SK-N-SH (cell line): ENCODE measurements at regions not wholly inside any gene's neighbourhood (a gene's known extent, or its start where the extent isn't known, plus 50 kb on each side); places are given as distances from the start of the nearest gene placed in this dataset.

Source experiments
- CTCF ChIA-PET: fragments of 300-600, 350-600 bp; formaldehyde crosslinking; extraction: SDS; loops from one replicate; lab custom pipeline; 2021; lab: Yijun Ruan, JAX
- POLR2A ChIA-PET: fragments of 350-600 bp; sonication (Branson Sonifier 250); formaldehyde crosslinking; extraction: SDS; loops from one replicate; lab custom pipeline; 2020; ENCODE audit warnings: antibody characterized with exemption, inconsistent platforms; lab: Yijun Ruan, JAX
- DNase-seq: peaks from one replicate; pipeline ENCODE4 v3.0.0; 2012
- H2AFZ ChIP-seq: fragments of 200-600 bp; sonication (generic); 2 replicates; pipeline ENCODE4 v1.8.1; 2016; ENCODE audit warnings: antibody characterized with exemption, mild to moderate bottlenecking, low read depth
- H3F3A ChIP-seq: fragments of 200-600 bp; sonication (generic); replicated peaks from 2 replicates; pipeline ENCODE3; 2016; ENCODE audit warnings: antibody characterized with exemption, mild to moderate bottlenecking; ENCODE audit not compliant: insufficient read depth
- H3K27ac ChIP-seq, 2 experiments: fragments of 200-500 bp in 1 of 2; fragments of 200-600 bp in 1 of 2; sonication (Bioruptor generic) in 1 of 2; sonication (generic), shearing (Covaris generic) in 1 of 2; 2 replicates each; pipeline versions ENCODE4 v1.5.1 to v1.6.1; 2014 to 2016; ENCODE audit warnings: low read depth in 2 of 2, inconsistent platforms in 1 of 2, low read length in 1 of 2, mild to moderate bottlenecking in 1 of 2, mixed read lengths in 1 of 2
- H3K27me3 ChIP-seq: fragments of 200-600 bp; sonication (generic), shearing (Covaris generic); 2 replicates; pipeline ENCODE4 v1.6.1; 2016; ENCODE audit warnings: mixed run types; ENCODE audit not compliant: insufficient read depth
- H3K36me3 ChIP-seq, 2 experiments: fragments of 200-500 bp in 1 of 2; fragments of 200-600 bp in 1 of 2; sonication (Bioruptor generic) in 1 of 2; sonication (generic) in 1 of 2; replicated peaks in 1 of 2; 2 replicates each; pipeline versions ENCODE3 to v1.5.1; 2014 to 2016; ENCODE audit warnings: low read length in 1 of 2, mild to moderate bottlenecking in 1 of 2; ENCODE audit not compliant: insufficient read depth in 2 of 2, control insufficient read depth in 1 of 2
- H3K4me1 ChIP-seq, 2 experiments: fragments of 200-500 bp in 1 of 2; fragments of 200-600 bp in 1 of 2; sonication (Bioruptor generic) in 1 of 2; sonication (generic), shearing (Covaris generic) in 1 of 2; 2 replicates each; pipeline versions ENCODE4 v1.5.1 to v1.6.1; 2014 to 2016; ENCODE audit warnings: low read depth in 1 of 2, low read length in 1 of 2, mixed run types in 1 of 2; ENCODE audit not compliant: insufficient read depth in 2 of 2, control insufficient read depth in 1 of 2
- H3K4me2 ChIP-seq: fragments of 200-600 bp; sonication (generic), shearing (Covaris generic); 2 replicates; pipeline ENCODE4 v1.6.1; 2017; ENCODE audit warnings: mixed run types
- H3K4me3 ChIP-seq, 2 experiments: fragments of 200-500 bp in 1 of 2; fragments of 200-600 bp in 1 of 2; sonication (Bioruptor generic) in 1 of 2; sonication (generic), shearing (Covaris generic) in 1 of 2; 2 replicates each; pipeline versions ENCODE4 v1.5.1 to v1.8.1; 2014 to 2016; ENCODE audit warnings: low read depth in 2 of 2, inconsistent platforms in 1 of 2, low read length in 1 of 2, mild to moderate bottlenecking in 1 of 2, mixed read lengths in 1 of 2, moderate library complexity in 1 of 2
- H3K79me2 ChIP-seq: fragments of 200-600 bp; sonication (generic); 2 replicates; pipeline ENCODE4 v1.8.1; 2017; ENCODE audit warnings: mild to moderate bottlenecking; ENCODE audit not compliant: insufficient read depth
- H3K9ac ChIP-seq: fragments of 200-600 bp; sonication (generic); 2 replicates; pipeline ENCODE4 v1.6.1; 2017; ENCODE audit warnings: mixed run types
- H3K9me2 ChIP-seq: fragments of 200-600 bp; sonication (generic); 2 replicates; pipeline ENCODE4 v1.6.1; 2017; ENCODE audit warnings: mixed run types
- H3K9me3 ChIP-seq: fragments of 200-600 bp; sonication (generic); 2 replicates; pipeline ENCODE4 v1.6.1; 2017; ENCODE audit warnings: mixed run types, mild to moderate bottlenecking, moderate library complexity
- H4K20me1 ChIP-seq: fragments of 200-600 bp; sonication (generic); 2 replicates; pipeline ENCODE4 v1.6.1; 2017; ENCODE audit warnings: mild to moderate bottlenecking, mixed run types; ENCODE audit not compliant: insufficient read depth
- CTCF ChIP-seq: fragments of 200-600 bp; sonication (generic); IDR thresholded peaks from 2 replicates; pipeline ENCODE4 v1.6.1; 2017; ENCODE audit warnings: antibody characterized with exemption, mild to moderate bottlenecking, moderate library complexity
- EZH2phosphoT487 ChIP-seq: fragments of 200-600 bp; sonication (generic); IDR thresholded peaks from 2 replicates; pipeline ENCODE4 v1.6.1; 2017; ENCODE audit warnings: low read depth, mixed run types, mild to moderate bottlenecking, antibody characterized with exemption, moderate library complexity, borderline replicate concordance
- FOSL2 ChIP-seq: IDR thresholded peaks from 2 replicates; pipeline ENCODE4 v1.4.0; 2012; ENCODE audit warnings: low read depth, mild to moderate bottlenecking, moderate library complexity, borderline replicate concordance
- MAX ChIP-seq: IDR thresholded peaks from 2 replicates; pipeline ENCODE4 v1.4.0; 2012; ENCODE audit warnings: low read depth
- MXI1 ChIP-seq: IDR thresholded peaks from 2 replicates; pipeline ENCODE4 v1.6.1; 2012; ENCODE audit warnings: mild to moderate bottlenecking, low read depth, low read length, improper control_type of control experiment
- NFIC ChIP-seq: IDR thresholded peaks from 2 replicates; pipeline ENCODE4 v1.4.0; 2012; ENCODE audit warnings: borderline replicate concordance
- NRF1 ChIP-seq: IDR thresholded peaks from 2 replicates; pipeline ENCODE4 v1.6.1; 2012; ENCODE audit warnings: low read depth, mild to moderate bottlenecking, low read length
- RCOR1 ChIP-seq: fragments of 150-350 bp; IDR thresholded peaks from 2 replicates; pipeline ENCODE4 v1.6.1; 2017; ENCODE audit warnings: antibody characterized with exemption, low read length
- SIN3A ChIP-seq: IDR thresholded peaks from 2 replicates; pipeline ENCODE4 v1.6.1; 2012; ENCODE audit warnings: low read depth, mild to moderate bottlenecking, low read length, moderate library complexity, borderline replicate concordance
- SMC3 ChIP-seq: IDR thresholded peaks from 2 replicates; pipeline ENCODE4 v1.6.1; 2012; ENCODE audit warnings: low read depth, low read length, improper control_type of control experiment
- TAF1 ChIP-seq: IDR thresholded peaks from 2 replicates; pipeline ENCODE4 v1.6.1; 2012; ENCODE audit warnings: low read depth, mild to moderate bottlenecking, low read length, moderate library complexity, borderline replicate concordance
- WGBS: methylation state at CpG from one replicate; pipeline ENCODE4 v1.1.6; 2017; ENCODE audit warnings: low lambda C conversion rate; 5-methylcytosine and 5-hydroxymethylcytosine counted together
- TF ChIP-seq, protein P1 (sequence below): IDR thresholded peaks from 2 replicates; pipeline ENCODE4 v1.4.0; 2012; ENCODE audit warnings: low read depth, borderline replicate concordance
- TF ChIP-seq, protein P2 (sequence below): IDR thresholded peaks from 2 replicates; pipeline ENCODE4 v1.6.1; 2012; ENCODE audit warnings: mild to moderate bottlenecking, low read depth, low read length, moderate library complexity

GRCh38 chr4:159505266-159505975, 402.5 kb downstream of the RAPGEF2 start:
- peaks cover 18 to 25% of the 10 kb centered on the region in 2 experiments; a peak in 3 of 4 replicates for H3K4me1 ChIP-seq
- no peaks in the 10 kb centered on the region for H3K36me3 ChIP-seq
- H3F3A ChIP-seq: peaks cover 5% of the 10 kb centered on the region
- no peaks in the 10 kb centered on the region for H4K20me1 ChIP-seq
- no peaks in the 10 kb centered on the region for H3K79me2 ChIP-seq
- CTCF ChIA-PET: interaction anchor here (1.0 to 3.1 kb wide), 3 partner anchors 18 to 259 kb away, joined by 3 to 15 read pairs (median 4); no protein-coding TSS in a partner anchor
- peak overlapping the region; percentile 17; the same call in 1 of the 2 replicates for H3K9ac ChIP-seq
- H3K9me3 ChIP-seq: no peaks in the 10 kb centered on the region
- WGBS: 13% methylated on average over 7 of the region's 7 CpGs
- H3K27me3 ChIP-seq: peaks cover 5% of the 10 kb centered on the region; the same call in 1 of the 2 replicates
- no peak for DNase-seq
- TF ChIP-seq, protein P1, sequence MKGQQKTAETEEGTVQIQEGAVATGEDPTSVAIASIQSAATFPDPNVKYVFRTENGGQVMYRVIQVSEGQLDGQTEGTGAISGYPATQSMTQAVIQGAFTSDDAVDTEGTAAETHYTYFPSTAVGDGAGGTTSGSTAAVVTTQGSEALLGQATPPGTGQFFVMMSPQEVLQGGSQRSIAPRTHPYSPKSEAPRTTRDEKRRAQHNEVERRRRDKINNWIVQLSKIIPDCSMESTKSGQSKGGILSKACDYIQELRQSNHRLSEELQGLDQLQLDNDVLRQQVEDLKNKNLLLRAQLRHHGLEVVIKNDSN: no peak
- TF ChIP-seq, protein P2, sequence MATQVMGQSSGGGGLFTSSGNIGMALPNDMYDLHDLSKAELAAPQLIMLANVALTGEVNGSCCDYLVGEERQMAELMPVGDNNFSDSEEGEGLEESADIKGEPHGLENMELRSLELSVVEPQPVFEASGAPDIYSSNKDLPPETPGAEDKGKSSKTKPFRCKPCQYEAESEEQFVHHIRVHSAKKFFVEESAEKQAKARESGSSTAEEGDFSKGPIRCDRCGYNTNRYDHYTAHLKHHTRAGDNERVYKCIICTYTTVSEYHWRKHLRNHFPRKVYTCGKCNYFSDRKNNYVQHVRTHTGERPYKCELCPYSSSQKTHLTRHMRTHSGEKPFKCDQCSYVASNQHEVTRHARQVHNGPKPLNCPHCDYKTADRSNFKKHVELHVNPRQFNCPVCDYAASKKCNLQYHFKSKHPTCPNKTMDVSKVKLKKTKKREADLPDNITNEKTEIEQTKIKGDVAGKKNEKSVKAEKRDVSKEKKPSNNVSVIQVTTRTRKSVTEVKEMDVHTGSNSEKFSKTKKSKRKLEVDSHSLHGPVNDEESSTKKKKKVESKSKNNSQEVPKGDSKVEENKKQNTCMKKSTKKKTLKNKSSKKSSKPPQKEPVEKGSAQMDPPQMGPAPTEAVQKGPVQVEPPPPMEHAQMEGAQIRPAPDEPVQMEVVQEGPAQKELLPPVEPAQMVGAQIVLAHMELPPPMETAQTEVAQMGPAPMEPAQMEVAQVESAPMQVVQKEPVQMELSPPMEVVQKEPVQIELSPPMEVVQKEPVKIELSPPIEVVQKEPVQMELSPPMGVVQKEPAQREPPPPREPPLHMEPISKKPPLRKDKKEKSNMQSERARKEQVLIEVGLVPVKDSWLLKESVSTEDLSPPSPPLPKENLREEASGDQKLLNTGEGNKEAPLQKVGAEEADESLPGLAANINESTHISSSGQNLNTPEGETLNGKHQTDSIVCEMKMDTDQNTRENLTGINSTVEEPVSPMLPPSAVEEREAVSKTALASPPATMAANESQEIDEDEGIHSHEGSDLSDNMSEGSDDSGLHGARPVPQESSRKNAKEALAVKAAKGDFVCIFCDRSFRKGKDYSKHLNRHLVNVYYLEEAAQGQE: no peak
- TF ChIP-seq MXI1 (no peak), SMC3 (no peak), FOSL2 (no peak), NRF1 (no peak), RCOR1 (no peak), NFIC (no peak), CTCF (no peak), SIN3A (no peak), TAF1 (no peak), MAX (no peak), EZH2phosphoT487 (no peak)
- H2AFZ ChIP-seq: peak overlapping the region; percentile 84
- peak overlapping the region; percentile 12 to 41; a peak in 1 of 4 replicates for H3K4me3 ChIP-seq
- peak overlapping the region; percentile 74 for H3K4me2 ChIP-seq
- H3K27ac ChIP-seq: peak overlapping the region; percentile 29 to 57; a peak in 3 of 4 replicates
- POLR2A ChIA-PET: no interaction called here
- no peaks in the 10 kb centered on the region for H3K9me2 ChIP-seq
